Amniotic stem cell (primary cell): ENCODE measurements at regions not wholly inside any gene's neighbourhood (a gene's known extent, or its start where the extent isn't known, plus 50 kb on each side); places are given as distances from the start of the nearest gene placed in this dataset.
A peak's percentile ranks its signal among the peaks of the same experiment; 100 is the strongest.
"Not testable (repeated sequence)": the region's sequence is repeated elsewhere in the genome, so short reads cannot be mapped to it uniquely, and the experiment has no call there.

Source experiments
- DNase-seq: peaks from one replicate; lab custom pipeline; 2025; lab: John Stamatoyannopoulos, UW

- DNase-seq: no peak
Observed at GRCh38 chr6:144957236-144957937, 672.3 kb downstream of the UTRN start.

- no peak for DNase-seq
Observed at GRCh38 chr6:144969154-144969553, 684.0 kb downstream of the UTRN start.

- no peak for DNase-seq
Observed at GRCh38 chr6:144969602-144970272, 684.6 kb downstream of the UTRN start.

- DNase-seq: not testable (repeated sequence)
Observed at GRCh38 chr6:144977250-144977864, 692.2 kb downstream of the UTRN start.

- DNase-seq: no peak
Observed at GRCh38 chr6:144978208-144978607, 693.1 kb downstream of the UTRN start.

- DNase-seq: no peak
Observed at GRCh38 chr6:144986271-144986670, 701.1 kb downstream of the UTRN start.

- DNase-seq: no peak
Observed at GRCh38 chr6:144989319-144990107, 704.4 kb downstream of the UTRN start.

- no peak for DNase-seq
Observed at GRCh38 chr6:144990784-144991183, 705.6 kb downstream of the UTRN start.

GRCh38 chr6:144993870-144994269 lies 708.7 kb downstream of the UTRN start:
- peak; percentile 16 for DNase-seq

- no peak for DNase-seq
Observed at GRCh38 chr6:144997996-144998395, 712.9 kb downstream of the UTRN start.

- no peak for DNase-seq
Observed at GRCh38 chr6:144999127-144999526, 714.0 kb downstream of the UTRN start.

GRCh38 chr6:145003145-145003544 lies 718.0 kb downstream of the UTRN start:
- DNase-seq: no peak

- no peak for DNase-seq
Observed at GRCh38 chr6:145006914-145007313, 721.8 kb downstream of the UTRN start.

- no peak for DNase-seq
Observed at GRCh38 chr6:145008715-145009114, 723.6 kb downstream of the UTRN start.

GRCh38 chr6:145009711-145010110 lies 724.6 kb downstream of the UTRN start:
- DNase-seq: no peak

GRCh38 chr6:145012039-145012662 lies 723.2 kb downstream of the EPM2A start:
- DNase-seq: no peak

GRCh38 chr6:145015739-145016558 lies 719.4 kb downstream of the EPM2A start:
- DNase-seq: peak; percentile 81

GRCh38 chr6:145017051-145017450 lies 718.3 kb downstream of the EPM2A start:
- DNase-seq: no peak

GRCh38 chr6:145017516-145017915 lies 717.8 kb downstream of the EPM2A start:
- no peak for DNase-seq

GRCh38 chr6:145018027-145018426 lies 717.3 kb downstream of the EPM2A start:
- no peak for DNase-seq

GRCh38 chr6:145020114-145020513 lies 715.2 kb downstream of the EPM2A start:
- no peak for DNase-seq
